ENCODE measurements at regions not wholly inside any gene's neighbourhood (a gene's known extent, or its start where the extent isn't known, plus 50 kb on each side); places are given as distances from the start of the nearest gene placed in this dataset.

GRCh38 chr2:33782395-33783230, 183.5 kb upstream of the FAM98A start:
- Histone ChIP-seq H3K9me3 (no peaks in the 10 kb centered on the region), H3K27me3 (replicated peaks; ENCODE audit: insufficient read depth) (no peaks in the 10 kb centered on the region), H3K4me3 (no peak overlapping the region), H3K4me1 (ENCODE audit: control insufficient read depth in 1 of 2, low read depth in 2 of 2) (no peaks in the 10 kb centered on the region), H3K36me3 (no peaks in the 10 kb centered on the region), H3K27ac (no peak overlapping the region)
- no peak for TF ChIP-seq CTCF (IDR thresholded peaks at IDR 0.05)
- ATAC-seq (ENCODE audit: insufficient number of reproducible peaks, low FRiP score, low read depth) (no peak), DNase-seq (ENCODE audit: low spot score) (no peak)

- DNase-seq (ENCODE audit: low spot score) (no peak), ATAC-seq (ENCODE audit: insufficient number of reproducible peaks, low FRiP score, low read depth) (no peak)
- Histone ChIP-seq H3K27me3 (replicated peaks; ENCODE audit: insufficient read depth) (no peaks in the 10 kb centered on the region), H3K4me1 (ENCODE audit: control insufficient read depth in 1 of 2, low read depth in 2 of 2) (no peaks in the 10 kb centered on the region), H3K9me3 (no peaks in the 10 kb centered on the region), H3K36me3 (no peaks in the 10 kb centered on the region), H3K4me3 (no peak overlapping the region), H3K27ac (no peak overlapping the region)
- no peak for TF ChIP-seq CTCF (IDR thresholded peaks at IDR 0.05)
Observed at GRCh38 chr2:33777786-33778185, 178.7 kb upstream of the FAM98A start.

- Histone ChIP-seq H3K4me1 (ENCODE audit: control insufficient read depth in 1 of 2, low read depth in 2 of 2) (no peaks in the 10 kb centered on the region), H3K9me3 (no peaks in the 10 kb centered on the region), H3K36me3 (no peaks in the 10 kb centered on the region), H3K27me3 (replicated peaks; ENCODE audit: insufficient read depth) (no peaks in the 10 kb centered on the region), H3K4me3 (no peak overlapping the region), H3K27ac (no peak overlapping the region)
- no peak for TF ChIP-seq CTCF (IDR thresholded peaks at IDR 0.05)
- DNase-seq (ENCODE audit: low spot score) (no peak), ATAC-seq (ENCODE audit: insufficient number of reproducible peaks, low FRiP score, low read depth) (no peak)
Observed at GRCh38 chr2:33775306-33775705, 176.2 kb upstream of the FAM98A start.

- H3K9me3 ChIP-seq = no peaks in the 10 kb centered on the region
- no peaks in the 10 kb centered on the region for H3K36me3 ChIP-seq
- no peaks in the 10 kb centered on the region for H3K4me1 ChIP-seq (ENCODE audit: control insufficient read depth in 1 of 2, low read depth in 2 of 2)
- TF ChIP-seq CTCF (IDR thresholded peaks at IDR 0.05) = no peak
- ATAC-seq (ENCODE audit: insufficient number of reproducible peaks, low FRiP score, low read depth) (no peak), DNase-seq (ENCODE audit: low spot score) (no peak)
- no peak overlapping the region for H3K27ac ChIP-seq
- H3K27me3 ChIP-seq (replicated peaks; ENCODE audit: insufficient read depth) = no peaks in the 10 kb centered on the region
- H3K4me3 ChIP-seq = no peak overlapping the region
Observed at GRCh38 chr2:33770023-33770422, 170.9 kb upstream of the FAM98A start.

GRCh38 chr2:33766175-33766574, 167.1 kb upstream of the FAM98A start:
- Histone ChIP-seq H3K36me3 (no peaks in the 10 kb centered on the region), H3K4me3 (no peak overlapping the region), H3K4me1 (ENCODE audit: control insufficient read depth in 1 of 2, low read depth in 2 of 2) (no peaks in the 10 kb centered on the region), H3K9me3 (no peaks in the 10 kb centered on the region), H3K27ac (no peak overlapping the region), H3K27me3 (replicated peaks; ENCODE audit: insufficient read depth) (no peaks in the 10 kb centered on the region)
- no peak for TF ChIP-seq CTCF (IDR thresholded peaks at IDR 0.05)
- DNase-seq (ENCODE audit: low spot score) = no peak
- ATAC-seq (ENCODE audit: insufficient number of reproducible peaks, low FRiP score, low read depth) = no peak
